Nephron (organoid): ENCODE measurements at regions not wholly inside any gene's neighbourhood (a gene's known extent, or its start where the extent isn't known, plus 50 kb on each side); places are given as distances from the start of the nearest gene placed in this dataset.

Experiments used
- H3K27ac Mint-ChIP-seq, 3 experiments: 2 replicates each; pipeline ENCODE4 v1.8.0; 2020; ENCODE audit warnings: mixed read lengths in 3 of 3, mild to moderate bottlenecking in 2 of 3, moderate library complexity in 1 of 3
- H3K27me3 Mint-ChIP-seq: 2 replicates; pipeline ENCODE4 v1.8.0; 2021; ENCODE audit warnings: low read depth, mild to moderate bottlenecking, moderate library complexity, mixed read lengths
- H3K36me3 Mint-ChIP-seq: 2 replicates; pipeline ENCODE4 v1.8.0; 2020; ENCODE audit warnings: low read depth, mixed read lengths
- H3K4me1 Mint-ChIP-seq: 2 replicates; pipeline ENCODE4 v1.8.0; 2020; ENCODE audit warnings: mixed read lengths
- H3K4me3 Mint-ChIP-seq, 3 experiments: 2 replicates each; pipeline ENCODE4 v1.8.0; 2020; ENCODE audit warnings: mild to moderate bottlenecking in 3 of 3, mixed read lengths in 3 of 3, moderate library complexity in 2 of 3
- H3K9me3 Mint-ChIP-seq: 2 replicates; pipeline ENCODE4 v1.8.0; 2020; ENCODE audit warnings: mixed read lengths
- TF ChIP-seq, protein P1 (sequence below), 3 experiments: fragments of 200-600 bp; sonication (generic); IDR thresholded peaks; one replicate each; pipeline ENCODE4 v1.5.0; 2021; ENCODE audit warnings: antibody characterized with exemption in 3 of 3; ENCODE audit not compliant: unreplicated experiment in 3 of 3

DNA sequence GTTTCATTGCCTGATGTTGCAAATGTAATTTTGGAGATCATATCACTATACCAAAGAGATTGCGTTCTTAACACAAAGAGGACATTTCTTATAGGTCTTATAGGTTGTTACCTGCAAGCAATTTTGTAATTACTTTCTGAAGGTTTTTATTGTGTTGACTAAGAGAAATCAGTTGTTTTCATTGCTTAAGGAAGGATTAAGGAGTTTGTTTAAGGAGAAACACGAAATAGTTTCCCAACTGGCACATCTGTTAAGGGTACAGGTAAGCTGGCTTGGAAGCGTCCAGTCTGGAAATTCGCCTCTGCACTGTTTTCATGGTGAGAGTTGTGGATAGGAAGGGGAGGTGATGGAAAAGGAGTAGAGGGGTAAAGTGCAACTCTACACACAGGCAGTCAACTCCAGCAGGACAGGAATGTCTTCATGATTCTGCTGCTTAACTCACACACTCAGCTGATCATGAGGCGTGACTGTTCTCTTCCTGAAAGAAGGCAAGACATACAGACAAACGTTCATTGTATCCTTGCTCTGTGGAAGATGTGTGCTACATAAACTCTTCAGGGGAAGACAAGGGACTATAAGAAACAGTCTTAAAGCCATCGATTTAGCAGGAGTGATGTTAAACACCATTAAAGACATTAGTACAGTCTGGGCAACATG lies 61.4 kb upstream of the ACSL3 start:
- H3K36me3 Mint-ChIP-seq = no peaks in the 10 kb centered on the region
- H3K27ac Mint-ChIP-seq = no peak overlapping the region
- H3K4me3 Mint-ChIP-seq = no peak overlapping the region
- H3K27me3 Mint-ChIP-seq = peaks cover 4% of the 10 kb centered on the region
- TF ChIP-seq, protein P1, sequence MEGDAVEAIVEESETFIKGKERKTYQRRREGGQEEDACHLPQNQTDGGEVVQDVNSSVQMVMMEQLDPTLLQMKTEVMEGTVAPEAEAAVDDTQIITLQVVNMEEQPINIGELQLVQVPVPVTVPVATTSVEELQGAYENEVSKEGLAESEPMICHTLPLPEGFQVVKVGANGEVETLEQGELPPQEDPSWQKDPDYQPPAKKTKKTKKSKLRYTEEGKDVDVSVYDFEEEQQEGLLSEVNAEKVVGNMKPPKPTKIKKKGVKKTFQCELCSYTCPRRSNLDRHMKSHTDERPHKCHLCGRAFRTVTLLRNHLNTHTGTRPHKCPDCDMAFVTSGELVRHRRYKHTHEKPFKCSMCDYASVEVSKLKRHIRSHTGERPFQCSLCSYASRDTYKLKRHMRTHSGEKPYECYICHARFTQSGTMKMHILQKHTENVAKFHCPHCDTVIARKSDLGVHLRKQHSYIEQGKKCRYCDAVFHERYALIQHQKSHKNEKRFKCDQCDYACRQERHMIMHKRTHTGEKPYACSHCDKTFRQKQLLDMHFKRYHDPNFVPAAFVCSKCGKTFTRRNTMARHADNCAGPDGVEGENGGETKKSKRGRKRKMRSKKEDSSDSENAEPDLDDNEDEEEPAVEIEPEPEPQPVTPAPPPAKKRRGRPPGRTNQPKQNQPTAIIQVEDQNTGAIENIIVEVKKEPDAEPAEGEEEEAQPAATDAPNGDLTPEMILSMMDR (IDR thresholded peaks at IDR 0.05; ENCODE audit: unreplicated experiment in 3 of 3) = no peak
- no peaks in the 10 kb centered on the region for H3K9me3 Mint-ChIP-seq
- H3K4me1 Mint-ChIP-seq = peaks cover 41% of the 10 kb centered on the region

GRCh38 chr2:222802514-222803196 lies 58.2 kb upstream of the ACSL3 start:
- TF ChIP-seq, protein P1 (IDR thresholded peaks at IDR 0.05; ENCODE audit: unreplicated experiment in 3 of 3) = no peak
- Mint-ChIP-seq H3K27me3 (peaks cover 4% of the 10 kb centered on the region), H3K36me3 (no peaks in the 10 kb centered on the region), H3K27ac (peak overlapping the region; percentile 44 to 78 (median 75)), H3K4me1 (peaks cover 33% of the 10 kb centered on the region), H3K9me3 (no peaks in the 10 kb centered on the region), H3K4me3 (peak overlapping the region in 1 of 3 experiments; percentile 25)

DNA sequence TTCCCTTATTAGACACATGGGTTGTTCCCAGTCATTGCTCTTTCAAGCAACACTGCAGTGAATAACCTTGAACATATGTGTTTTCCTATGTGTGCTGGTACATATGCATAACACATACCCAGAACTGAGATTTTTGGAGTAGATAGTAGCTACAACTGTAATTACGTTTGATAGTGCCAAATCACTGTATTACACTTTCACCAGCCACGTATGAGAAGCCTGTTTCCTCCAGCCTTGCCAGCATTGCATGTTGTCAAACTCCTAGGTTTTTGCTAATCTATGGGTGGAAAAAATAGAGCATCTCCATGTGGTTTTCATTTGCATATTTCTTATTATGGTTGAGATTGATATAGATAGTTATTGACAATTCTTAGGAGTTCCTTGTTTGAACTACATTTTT lies 56.5 kb upstream of the ACSL3 start:
- H3K4me3 Mint-ChIP-seq = no peak overlapping the region
- no peaks in the 10 kb centered on the region for H3K36me3 Mint-ChIP-seq
- no peaks in the 10 kb centered on the region for H3K9me3 Mint-ChIP-seq
- no peak overlapping the region for H3K27ac Mint-ChIP-seq
- peaks cover 4% of the 10 kb centered on the region for H3K27me3 Mint-ChIP-seq
- TF ChIP-seq, protein P1 (IDR thresholded peaks at IDR 0.05; ENCODE audit: unreplicated experiment in 3 of 3) = no peak
- H3K4me1 Mint-ChIP-seq = peaks cover 30% of the 10 kb centered on the region

DNA sequence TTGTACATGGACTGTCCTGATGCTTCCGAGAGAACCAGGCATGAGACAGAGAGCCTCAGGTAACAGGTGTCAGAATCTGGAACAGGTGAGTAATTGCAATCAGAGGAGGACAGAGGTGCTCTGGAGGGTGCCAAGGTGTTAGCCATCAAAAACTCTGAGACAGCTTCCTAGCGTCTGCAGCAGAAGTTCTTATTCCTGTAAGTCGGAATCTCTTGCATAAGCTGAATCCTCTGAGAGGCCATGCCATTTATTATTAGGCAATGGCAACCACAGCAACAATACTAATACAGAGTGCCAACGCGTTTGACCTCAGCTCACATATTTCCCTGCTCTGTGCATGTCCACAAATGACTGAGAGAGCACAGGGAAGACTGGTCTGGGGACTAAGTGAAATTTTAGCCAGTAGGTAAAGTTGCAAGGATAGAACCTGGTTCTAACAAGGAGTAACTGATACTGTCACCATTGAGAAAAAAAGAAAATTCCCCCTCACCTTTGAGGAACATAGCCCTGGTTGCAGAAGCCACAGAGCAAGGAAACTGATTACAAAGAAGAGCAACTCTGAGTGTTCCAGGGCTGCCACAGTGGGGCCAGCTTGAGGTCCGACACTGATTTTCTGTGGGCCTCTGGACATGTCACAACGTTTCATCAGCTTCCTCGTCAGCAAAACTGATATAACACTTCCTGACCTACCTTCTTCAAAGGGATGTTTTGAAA lies 55.1 kb upstream of the ACSL3 start:
- Mint-ChIP-seq H3K4me3 (no peak overlapping the region), H3K36me3 (no peaks in the 10 kb centered on the region), H3K27ac (peak overlapping the region in 2 of 3 experiments; percentile 29 to 48), H3K27me3 (peaks cover 4% of the 10 kb centered on the region), H3K4me1 (peaks cover 30% of the 10 kb centered on the region), H3K9me3 (no peaks in the 10 kb centered on the region)
- TF ChIP-seq, protein P1 (IDR thresholded peaks at IDR 0.05; ENCODE audit: unreplicated experiment in 3 of 3) = no peak

GRCh38 chr2:222806526-222807137 lies 54.2 kb upstream of the ACSL3 start:
- Mint-ChIP-seq H3K9me3 (no peaks in the 10 kb centered on the region), H3K36me3 (no peaks in the 10 kb centered on the region), H3K4me3 (no peak overlapping the region), H3K27ac (peak overlapping the region; percentile 48 to 58 (median 53)), H3K27me3 (peaks cover 4% of the 10 kb centered on the region), H3K4me1 (peaks cover 30% of the 10 kb centered on the region)
- TF ChIP-seq, protein P1 (IDR thresholded peaks at IDR 0.05; ENCODE audit: unreplicated experiment in 3 of 3) = no peak
